H9 (cell line): ENCODE measurements at regions not wholly inside any gene's neighbourhood (a gene's known extent, or its start where the extent isn't known, plus 50 kb on each side); places are given as distances from the start of the nearest gene placed in this dataset.

Experiments
- DNase-seq: peaks from one replicate; pipeline ENCODE4 v3.0.0-alpha.2; 2017
- H2AFZ ChIP-seq: one replicate; pipeline ENCODE4 v1.6.1; 2013; ENCODE audit warnings: mild to moderate bottlenecking, low read length, control low read depth, moderate library complexity
- H2AK5ac ChIP-seq: 2 replicates; pipeline ENCODE4 v1.6.1; 2013; ENCODE audit warnings: low read length, control low read depth, mixed read lengths; ENCODE audit not compliant: insufficient read length
- H2BK120ac ChIP-seq: one replicate; pipeline ENCODE4 v1.6.1; 2013; ENCODE audit warnings: low read depth, mild to moderate bottlenecking, low read length, control low read depth, inconsistent platforms; ENCODE audit not compliant: poor library complexity, severe bottlenecking
- H2BK12ac ChIP-seq: 2 replicates; pipeline ENCODE4 v1.6.1; 2013; ENCODE audit warnings: low read length, control low read depth, mixed read lengths, low read depth; ENCODE audit not compliant: insufficient read length
- H2BK15ac ChIP-seq: 2 replicates; pipeline ENCODE4 v1.6.1; 2013; ENCODE audit warnings: low read depth, low read length, control low read depth
- H2BK20ac ChIP-seq: one replicate; pipeline ENCODE4 v1.6.1; 2013; ENCODE audit warnings: low read depth, mild to moderate bottlenecking, low read length, control low read depth, inconsistent platforms; ENCODE audit not compliant: poor library complexity, severe bottlenecking
- H2BK5ac ChIP-seq: 2 replicates; pipeline ENCODE4 v1.6.1; 2013; ENCODE audit warnings: low read length, control low read depth, mixed read lengths; ENCODE audit not compliant: insufficient read length
- H3K14ac ChIP-seq: 2 replicates; pipeline ENCODE4 v1.6.1; 2013; ENCODE audit warnings: low read length, control low read depth; ENCODE audit not compliant: insufficient read depth
- H3K18ac ChIP-seq: 2 replicates; pipeline ENCODE4 v1.6.1; 2013; ENCODE audit warnings: low read depth, mild to moderate bottlenecking, mixed read lengths, low read length, control low read depth; ENCODE audit not compliant: insufficient read length
- H3K23ac ChIP-seq: 2 replicates; pipeline ENCODE4 v1.6.1; 2013; ENCODE audit warnings: low read length, control low read depth, mixed read lengths, low read depth; ENCODE audit not compliant: insufficient read length
- H3K23me2 ChIP-seq: 2 replicates; pipeline ENCODE4 v1.6.1; 2013; ENCODE audit warnings: low read depth, mild to moderate bottlenecking, mixed read lengths, low read length, control low read depth; ENCODE audit not compliant: insufficient read length, poor library complexity, severe bottlenecking
- H3K27ac ChIP-seq: 2 replicates; pipeline ENCODE4 v1.5.1; 2013; ENCODE audit warnings: low read length, control low read depth, mixed read lengths, low read depth; ENCODE audit not compliant: insufficient read length
- H3K27me3 ChIP-seq: 2 replicates; pipeline ENCODE4 v1.6.1; 2013; ENCODE audit warnings: low read length, control low read depth, inconsistent platforms; ENCODE audit not compliant: insufficient read depth
- H3K4ac ChIP-seq: 2 replicates; pipeline ENCODE4 v1.6.1; 2013; ENCODE audit warnings: low read depth, mild to moderate bottlenecking, control low read depth, inconsistent platforms, low read length, moderate library complexity
- H3K4me1 ChIP-seq: 2 replicates; pipeline ENCODE4 v1.6.1; 2013; ENCODE audit warnings: low read length, control low read depth, inconsistent platforms; ENCODE audit not compliant: insufficient read depth
- H3K4me2 ChIP-seq: 2 replicates; pipeline ENCODE4 v1.6.1; 2013; ENCODE audit warnings: low read length, control low read depth, mixed read lengths; ENCODE audit not compliant: insufficient read length, insufficient read depth
- H3K56ac ChIP-seq: 2 replicates; pipeline ENCODE4 v1.6.1; 2013; ENCODE audit warnings: low read depth, mild to moderate bottlenecking, mixed read lengths, low read length, control low read depth; ENCODE audit not compliant: insufficient read length
- H3K79me1 ChIP-seq: 2 replicates; pipeline ENCODE4 v1.6.1; 2013; ENCODE audit warnings: low read depth, mild to moderate bottlenecking, moderate library complexity, low read length, control low read depth, inconsistent platforms; ENCODE audit not compliant: insufficient read depth, poor library complexity, severe bottlenecking
- H3K79me2 ChIP-seq: 2 replicates; pipeline ENCODE4 v1.6.1; 2013; ENCODE audit warnings: low read length, control low read depth, inconsistent platforms; ENCODE audit not compliant: insufficient read depth
- H3K9ac ChIP-seq: 2 replicates; pipeline ENCODE4 v1.6.1; 2013; ENCODE audit warnings: low read length, control low read depth, mixed read lengths; ENCODE audit not compliant: insufficient read length; ENCODE audit errors: extremely low read depth
- H3K9me3 ChIP-seq: one replicate; pipeline ENCODE4 v1.6.1; 2013; ENCODE audit warnings: low read depth, low read length, inconsistent platforms; ENCODE audit not compliant: control insufficient read depth
- H3T11ph ChIP-seq: one replicate; pipeline ENCODE4 v1.6.1; 2013; ENCODE audit warnings: mild to moderate bottlenecking, low read length, control low read depth, inconsistent platforms
- H4K20me1 ChIP-seq: one replicate; pipeline ENCODE4 v1.6.1; 2013; ENCODE audit not compliant: control insufficient read depth, insufficient read length, insufficient read depth
- H4K5ac ChIP-seq: 2 replicates; pipeline ENCODE4 v1.6.1; 2013; ENCODE audit warnings: low read depth, mild to moderate bottlenecking, mixed read lengths, low read length, control low read depth; ENCODE audit not compliant: insufficient read length
- H4K8ac ChIP-seq: replicated peaks from 2 replicates; pipeline ENCODE4 v1.6.1; 2013; ENCODE audit warnings: low read length, control low read depth, mixed read lengths, low read depth; ENCODE audit not compliant: insufficient read length
- H4K91ac ChIP-seq: 2 replicates; pipeline ENCODE4 v1.6.1; 2013; ENCODE audit warnings: low read depth, mild to moderate bottlenecking, moderate library complexity, mixed read lengths, low read length, control low read depth; ENCODE audit not compliant: insufficient read length
- H3K27ac Mint-ChIP-seq, 3 experiments: 2 replicates in 2 of 3; 3 replicates in 1 of 3; pipeline ENCODE4 v1.8.0; 2020 to 2021; ENCODE audit warnings: mixed read lengths in 3 of 3, mild to moderate bottlenecking in 1 of 3, moderate library complexity in 1 of 3
- H3K27me3 Mint-ChIP-seq: 2 replicates; pipeline ENCODE4 v1.8.0; 2021; ENCODE audit warnings: low read depth, mild to moderate bottlenecking, moderate library complexity, mixed read lengths
- H3K36me3 Mint-ChIP-seq, 3 experiments: 2 replicates in 2 of 3; 3 replicates in 1 of 3; pipeline ENCODE4 v1.8.0; 2020 to 2021; ENCODE audit warnings: low read depth in 3 of 3, mixed read lengths in 3 of 3; ENCODE audit not compliant: insufficient read depth in 1 of 3
- H3K4me1 Mint-ChIP-seq, 2 experiments: 2 replicates each; pipeline ENCODE4 v1.8.0; 2020; ENCODE audit warnings: mixed read lengths in 2 of 2
- H3K4me3 Mint-ChIP-seq, 2 experiments: 2 replicates in 1 of 2; 3 replicates in 1 of 2; pipeline ENCODE4 v1.8.0; 2020 to 2021; ENCODE audit warnings: mild to moderate bottlenecking in 2 of 2, mixed read lengths in 2 of 2, moderate library complexity in 1 of 2
- H3K9me3 Mint-ChIP-seq, 2 experiments: 2 replicates in 1 of 2; 3 replicates in 1 of 2; pipeline ENCODE4 v1.8.0; 2020; ENCODE audit warnings: mild to moderate bottlenecking in 2 of 2, mixed read lengths in 2 of 2, moderate library complexity in 1 of 2
- WGBS: extraction: QIAGEN DNeasy Blood & Tissue Kit; methylation state at CpG from one replicate; pipeline ENCODE4 v1.1.7; 2013; ENCODE audit warnings: missing lambda C conversion rate, low lambda C conversion rate, mixed read lengths; ENCODE audit not compliant: insufficient read length; ENCODE audit errors: extremely low coverage; 5-methylcytosine and 5-hydroxymethylcytosine counted together
- TF ChIP-seq, protein P1 (sequence below): fragments of 200-600 bp; sonication (generic); conservative IDR thresholded peaks from 3 replicates; pipeline ENCODE4 v1.8.0; 2021; ENCODE audit warnings: antibody characterized with exemption, mild to moderate bottlenecking

GRCh38 chr12:68425998-68426397 is 93.8 kb upstream of the MDM1 start:
- no peak overlapping the region for H2AK5ac ChIP-seq
- TF ChIP-seq, protein P1, sequence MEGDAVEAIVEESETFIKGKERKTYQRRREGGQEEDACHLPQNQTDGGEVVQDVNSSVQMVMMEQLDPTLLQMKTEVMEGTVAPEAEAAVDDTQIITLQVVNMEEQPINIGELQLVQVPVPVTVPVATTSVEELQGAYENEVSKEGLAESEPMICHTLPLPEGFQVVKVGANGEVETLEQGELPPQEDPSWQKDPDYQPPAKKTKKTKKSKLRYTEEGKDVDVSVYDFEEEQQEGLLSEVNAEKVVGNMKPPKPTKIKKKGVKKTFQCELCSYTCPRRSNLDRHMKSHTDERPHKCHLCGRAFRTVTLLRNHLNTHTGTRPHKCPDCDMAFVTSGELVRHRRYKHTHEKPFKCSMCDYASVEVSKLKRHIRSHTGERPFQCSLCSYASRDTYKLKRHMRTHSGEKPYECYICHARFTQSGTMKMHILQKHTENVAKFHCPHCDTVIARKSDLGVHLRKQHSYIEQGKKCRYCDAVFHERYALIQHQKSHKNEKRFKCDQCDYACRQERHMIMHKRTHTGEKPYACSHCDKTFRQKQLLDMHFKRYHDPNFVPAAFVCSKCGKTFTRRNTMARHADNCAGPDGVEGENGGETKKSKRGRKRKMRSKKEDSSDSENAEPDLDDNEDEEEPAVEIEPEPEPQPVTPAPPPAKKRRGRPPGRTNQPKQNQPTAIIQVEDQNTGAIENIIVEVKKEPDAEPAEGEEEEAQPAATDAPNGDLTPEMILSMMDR, result no peak
- H2BK15ac ChIP-seq, result no peak overlapping the region
- H3K23me2 ChIP-seq, result no peaks in the 10 kb centered on the region
- peaks cover 3% of the 10 kb centered on the region for H3K4me1 ChIP-seq
- no peaks in the 10 kb centered on the region for H3K79me1 ChIP-seq
- no peak overlapping the region for H2BK5ac ChIP-seq
- H3K27me3 Mint-ChIP-seq, result no peaks in the 10 kb centered on the region
- no peak overlapping the region for H3K27ac Mint-ChIP-seq
- no peak overlapping the region for H3K14ac ChIP-seq
- H2BK120ac ChIP-seq, result no peak overlapping the region
- no peak overlapping the region for H2AFZ ChIP-seq
- peaks cover 25 to 29% of the 10 kb centered on the region in 2 experiments for H3K4me1 Mint-ChIP-seq
- no peaks in the 10 kb centered on the region for H3K9me3 ChIP-seq
- H4K8ac ChIP-seq, result no peak overlapping the region
- no peak overlapping the region for H3T11ph ChIP-seq
- H3K18ac ChIP-seq, result no peak overlapping the region
- no peaks in the 10 kb centered on the region for H4K20me1 ChIP-seq
- no peaks in the 10 kb centered on the region; a peak in 1 of 5 replicates for H3K9me3 Mint-ChIP-seq
- no peaks in the 10 kb centered on the region for H3K36me3 Mint-ChIP-seq
- no peak overlapping the region for H3K9ac ChIP-seq
- H3K23ac ChIP-seq, result no peak overlapping the region
- no peak overlapping the region for H3K4me3 Mint-ChIP-seq
- H3K27me3 ChIP-seq, result no peaks in the 10 kb centered on the region
- DNase-seq, result no peak
- H3K79me2 ChIP-seq, result no peaks in the 10 kb centered on the region
- no CpG with 5 or more reads among the region's 2 CpGs for WGBS
- H3K27ac ChIP-seq, result no peak overlapping the region
- H4K5ac ChIP-seq, result no peak overlapping the region
- H3K4me2 ChIP-seq, result no peak overlapping the region
- no peak overlapping the region for H3K56ac ChIP-seq
- no peak overlapping the region for H3K4ac ChIP-seq
- no peak overlapping the region for H2BK12ac ChIP-seq
- H4K91ac ChIP-seq, result no peak overlapping the region
- H2BK20ac ChIP-seq, result no peak overlapping the region
